Type B pancreatic cell (in vitro differentiated cells): ENCODE measurements at regions not wholly inside any gene's neighbourhood (a gene's known extent, or its start where the extent isn't known, plus 50 kb on each side); places are given as distances from the start of the nearest gene placed in this dataset.

ENCODE experiments used
- DNase-seq: peaks from one replicate; pipeline ENCODE4 v3.0.0; 2021; ENCODE audit warnings: mixed read lengths; ENCODE audit not compliant: unreplicated experiment; ENCODE audit errors: extremely low spot score
- H3K27ac Mint-ChIP-seq: 2 replicates; pipeline ENCODE4 v1.8.0; 2021; ENCODE audit warnings: mild to moderate bottlenecking, mixed read lengths
- H3K27me3 Mint-ChIP-seq: 2 replicates; pipeline ENCODE4 v1.8.0; 2021; ENCODE audit warnings: mixed read lengths
- H3K36me3 Mint-ChIP-seq: 2 replicates; pipeline ENCODE4 v1.8.0; 2021; ENCODE audit warnings: mixed read lengths
- H3K4me1 Mint-ChIP-seq: one replicate; pipeline ENCODE4 v1.8.0; 2021; ENCODE audit warnings: mixed read lengths; ENCODE audit not compliant: unreplicated experiment
- H3K4me3 Mint-ChIP-seq: 2 replicates; pipeline ENCODE4 v1.8.0; 2021; ENCODE audit warnings: mild to moderate bottlenecking, mixed read lengths
- H3K9me3 Mint-ChIP-seq: 2 replicates; pipeline ENCODE4 v1.8.0; 2021; ENCODE audit warnings: mixed read lengths
- TF ChIP-seq, protein P1 (sequence below): fragments of 200-600 bp; sonication (generic); conservative IDR thresholded peaks from 2 replicates; pipeline ENCODE4 v1.5.0; 2021; ENCODE audit warnings: antibody characterized with exemption, mild to moderate bottlenecking

DNA sequence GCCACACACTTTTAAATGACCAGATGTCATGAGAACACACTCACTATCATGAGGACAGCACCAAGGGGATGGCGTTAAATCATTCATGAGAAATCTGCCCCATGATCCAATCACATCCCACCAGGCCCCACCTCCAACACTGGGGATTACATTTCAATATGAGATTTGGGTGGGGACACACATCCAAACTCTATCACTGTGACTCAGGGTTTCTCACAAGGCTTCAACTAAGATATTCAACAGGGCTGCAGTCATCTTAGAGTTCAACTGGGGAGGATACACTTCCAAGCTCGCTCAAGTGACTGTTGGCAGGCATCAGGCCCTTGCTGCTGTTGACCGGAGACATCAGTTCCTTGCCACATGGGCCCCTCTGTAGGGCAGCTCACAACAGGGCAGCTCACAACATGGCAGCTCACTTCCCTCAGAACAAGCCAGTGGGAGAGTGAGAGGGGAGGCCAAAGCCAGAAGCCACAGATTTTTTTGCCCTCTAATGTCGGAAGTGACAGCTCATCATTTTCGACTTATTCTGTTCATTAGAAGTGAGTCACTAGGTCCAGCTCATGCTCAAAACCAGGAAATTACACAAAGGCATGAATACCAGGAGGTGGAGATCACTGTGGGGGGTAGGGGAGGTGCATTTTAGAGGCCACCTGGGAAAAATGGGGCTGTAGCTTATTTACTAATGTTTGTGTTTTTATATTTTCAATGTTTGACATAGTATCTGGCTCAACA lies 50.8 kb upstream of the PTHLH start:
- TF ChIP-seq, protein P1, sequence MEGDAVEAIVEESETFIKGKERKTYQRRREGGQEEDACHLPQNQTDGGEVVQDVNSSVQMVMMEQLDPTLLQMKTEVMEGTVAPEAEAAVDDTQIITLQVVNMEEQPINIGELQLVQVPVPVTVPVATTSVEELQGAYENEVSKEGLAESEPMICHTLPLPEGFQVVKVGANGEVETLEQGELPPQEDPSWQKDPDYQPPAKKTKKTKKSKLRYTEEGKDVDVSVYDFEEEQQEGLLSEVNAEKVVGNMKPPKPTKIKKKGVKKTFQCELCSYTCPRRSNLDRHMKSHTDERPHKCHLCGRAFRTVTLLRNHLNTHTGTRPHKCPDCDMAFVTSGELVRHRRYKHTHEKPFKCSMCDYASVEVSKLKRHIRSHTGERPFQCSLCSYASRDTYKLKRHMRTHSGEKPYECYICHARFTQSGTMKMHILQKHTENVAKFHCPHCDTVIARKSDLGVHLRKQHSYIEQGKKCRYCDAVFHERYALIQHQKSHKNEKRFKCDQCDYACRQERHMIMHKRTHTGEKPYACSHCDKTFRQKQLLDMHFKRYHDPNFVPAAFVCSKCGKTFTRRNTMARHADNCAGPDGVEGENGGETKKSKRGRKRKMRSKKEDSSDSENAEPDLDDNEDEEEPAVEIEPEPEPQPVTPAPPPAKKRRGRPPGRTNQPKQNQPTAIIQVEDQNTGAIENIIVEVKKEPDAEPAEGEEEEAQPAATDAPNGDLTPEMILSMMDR: no peak
- Mint-ChIP-seq H3K36me3 (no peaks in the 10 kb centered on the region), H3K9me3 (no peaks in the 10 kb centered on the region), H3K27ac (no peak overlapping the region), H3K4me1 (no peaks in the 10 kb centered on the region), H3K4me3 (no peak overlapping the region), H3K27me3 (peaks cover 9% of the 10 kb centered on the region)
- no peak for DNase-seq

DNA sequence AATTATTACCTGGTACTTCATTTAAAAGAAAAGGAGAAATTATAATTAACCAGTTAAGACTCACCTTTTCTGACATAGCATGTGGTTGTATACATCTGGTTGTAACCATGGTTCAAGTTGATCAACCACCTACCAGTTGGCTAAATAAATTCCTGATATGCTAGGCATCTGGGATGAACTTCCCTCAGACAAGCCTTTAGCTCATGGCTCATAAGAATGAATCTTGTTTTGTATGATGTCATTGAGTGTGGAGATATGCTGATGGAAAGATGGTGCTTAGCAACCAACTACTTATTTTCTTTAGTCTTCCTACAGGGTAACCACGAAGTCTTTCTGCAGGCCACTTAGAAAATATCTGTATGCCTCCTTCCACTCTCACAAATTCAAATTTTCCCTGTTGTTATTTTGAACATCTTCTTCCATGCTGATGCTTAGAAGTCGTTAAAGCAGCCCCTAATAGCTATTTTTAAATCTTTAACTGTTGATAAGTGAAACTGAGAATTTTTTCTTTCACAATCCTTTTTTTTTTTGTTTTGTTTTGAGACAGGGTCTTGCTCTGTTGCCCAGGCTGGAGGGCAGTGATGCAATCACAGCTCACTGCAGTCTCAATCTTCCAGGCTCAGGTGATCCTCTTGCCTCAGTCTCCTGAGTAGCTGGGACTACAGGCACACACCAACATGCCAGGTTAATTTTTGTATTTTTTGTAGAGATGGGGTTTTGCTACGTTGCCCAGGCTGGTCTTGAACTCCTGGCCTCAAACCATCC lies 51.9 kb upstream of the PTHLH start:
- Mint-ChIP-seq H3K27ac (no peak overlapping the region), H3K36me3 (no peaks in the 10 kb centered on the region), H3K27me3 (peaks cover 6% of the 10 kb centered on the region), H3K9me3 (no peaks in the 10 kb centered on the region), H3K4me1 (no peaks in the 10 kb centered on the region), H3K4me3 (no peak overlapping the region)
- DNase-seq: no peak
- TF ChIP-seq, protein P1: no peak

DNA sequence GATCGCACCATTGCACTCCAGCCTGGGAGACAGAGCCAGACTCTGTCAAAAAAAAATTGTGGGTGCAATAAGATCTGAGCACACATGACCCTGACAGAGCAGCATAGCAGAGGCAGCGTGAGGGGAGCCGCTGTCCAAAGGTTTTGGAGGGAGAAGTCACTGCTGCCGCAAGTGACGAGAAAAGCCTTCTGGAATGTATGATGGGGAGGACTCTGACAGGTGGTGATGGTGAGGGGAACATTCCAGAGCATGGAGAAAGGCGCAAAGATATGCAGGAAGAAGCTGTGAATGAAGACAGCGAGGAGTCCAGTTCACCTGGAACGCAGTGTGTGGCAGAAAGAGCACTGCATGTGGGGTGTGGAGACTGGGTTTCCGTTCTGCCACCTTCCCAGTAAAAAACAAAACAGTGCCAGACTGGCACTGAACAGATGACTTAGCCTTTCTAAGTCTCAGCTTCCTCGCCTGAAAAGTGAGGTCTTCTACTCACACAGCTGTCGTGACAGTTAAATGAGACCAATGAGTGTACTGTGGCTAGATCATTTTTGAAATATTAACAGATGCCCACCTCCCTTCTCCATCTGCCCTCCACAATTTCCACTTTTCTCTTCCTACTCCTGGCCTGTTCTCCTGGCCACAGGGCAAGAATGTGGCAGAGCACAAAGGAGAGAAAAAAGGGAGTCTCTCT lies 53.4 kb upstream of the PTHLH start:
- Mint-ChIP-seq H3K4me3 (no peak overlapping the region), H3K27me3 (peaks cover 6% of the 10 kb centered on the region), H3K36me3 (no peaks in the 10 kb centered on the region), H3K4me1 (no peaks in the 10 kb centered on the region), H3K9me3 (no peaks in the 10 kb centered on the region), H3K27ac (no peak overlapping the region)
- DNase-seq: no peak
- TF ChIP-seq, protein P1: no peak

DNA sequence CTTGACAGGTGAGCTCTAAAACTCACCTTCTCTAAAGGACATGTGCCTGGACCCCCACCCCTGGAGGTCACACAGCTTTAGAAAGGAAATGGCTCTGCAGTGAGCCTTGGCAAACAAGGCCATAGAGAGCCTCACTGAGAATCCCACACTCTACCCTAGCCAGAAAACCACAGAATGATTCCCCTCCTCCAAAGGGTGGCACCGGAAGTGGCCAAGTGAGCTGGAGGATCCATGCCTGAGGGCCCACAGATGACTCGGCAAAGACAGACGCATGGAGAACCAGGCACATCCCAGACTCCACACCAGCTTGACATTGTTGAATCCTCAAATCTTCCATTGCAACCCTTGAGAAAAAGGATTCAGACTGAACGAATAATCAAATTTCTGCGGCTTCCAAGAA lies 54.2 kb upstream of the PTHLH start:
- no peaks in the 10 kb centered on the region for H3K9me3 Mint-ChIP-seq
- no peaks in the 10 kb centered on the region for H3K4me1 Mint-ChIP-seq
- peaks cover 6% of the 10 kb centered on the region for H3K27me3 Mint-ChIP-seq
- TF ChIP-seq, protein P1: no peak
- no peaks in the 10 kb centered on the region for H3K36me3 Mint-ChIP-seq
- no peak overlapping the region for H3K27ac Mint-ChIP-seq
- no peak for DNase-seq
- H3K4me3 Mint-ChIP-seq: no peak overlapping the region

DNA sequence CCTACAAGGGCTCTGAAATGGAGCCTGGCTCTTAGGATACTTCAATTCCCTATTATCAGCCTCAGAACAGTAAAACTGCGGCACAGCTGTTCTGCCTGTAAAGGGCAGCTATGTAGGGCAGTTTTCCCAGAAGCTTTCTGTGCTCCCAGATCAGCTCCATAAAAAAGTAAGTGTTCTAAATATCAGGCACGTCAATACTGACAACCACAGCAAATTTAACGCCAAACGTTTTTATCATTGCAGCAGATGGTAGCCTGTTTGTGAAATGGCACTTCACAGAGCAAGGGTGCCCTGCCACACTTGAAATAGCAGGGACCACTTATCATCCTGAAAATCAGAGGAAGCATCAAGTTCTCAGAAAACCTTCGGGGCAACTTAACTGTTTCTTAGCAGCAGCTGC lies 54.8 kb upstream of the PTHLH start:
- Mint-ChIP-seq H3K9me3 (no peaks in the 10 kb centered on the region), H3K27ac (no peak overlapping the region), H3K36me3 (no peaks in the 10 kb centered on the region), H3K27me3 (peaks cover 6% of the 10 kb centered on the region), H3K4me1 (no peaks in the 10 kb centered on the region), H3K4me3 (no peak overlapping the region)
- DNase-seq: no peak
- TF ChIP-seq, protein P1: no peak
